Caco-2 (cell line): ENCODE measurements at regions not wholly inside any gene's neighbourhood (a gene's known extent, or its start where the extent isn't known, plus 50 kb on each side); places are given as distances from the start of the nearest gene placed in this dataset.

ENCODE experiments used
- BruUV-seq: library from RNA; stranded (reverse); fragments of 400-500 nt; replicated peaks from 2 replicates; lab custom pipeline; 2021; lab: Mats Ljungman, UMichigan
- CTCF ChIA-PET: fragments of 300-600 bp; sonication (Branson Sonifier 250); formaldehyde crosslinking; loops from one replicate; lab custom pipeline; 2022; ENCODE audit warnings: antibody characterized with exemption; lab: Charles Lee
- POLR2A ChIA-PET: fragments of 300-600 bp; sonication (Branson Sonifier 250); formaldehyde crosslinking; loops from one replicate; lab custom pipeline; 2022; ENCODE audit warnings: antibody characterized with exemption; lab: Charles Lee
- DNase-seq, 2 experiments: peaks; one replicate each; pipeline versions ENCODE4 v3.0.0 to v3.0.0-alpha.2; 2020 to 2022
- H3K27me3 ChIP-seq: replicated peaks from 2 replicates; pipeline ENCODE4 v1.6.0; 2011; ENCODE audit warnings: low read length; ENCODE audit not compliant: control insufficient read depth, insufficient read depth
- H3K36me3 ChIP-seq: 2 replicates; pipeline ENCODE4 v1.5.1; 2011; ENCODE audit warnings: low read length; ENCODE audit not compliant: control insufficient read depth, insufficient read depth
- H3K4me1 ChIP-seq: fragments of 250-450 bp; sonication (Bioruptor Pico); 2 replicates; pipeline ENCODE4 v1.5.1; 2020; ENCODE audit warnings: mild to moderate bottlenecking
- H3K4me3 ChIP-seq: 2 replicates; pipeline ENCODE4 v1.5.1; 2011; ENCODE audit warnings: low read depth, mild to moderate bottlenecking, control low read depth, low read length
- H3K9me3 ChIP-seq: fragments of 250-450 bp; sonication (Bioruptor Pico); 2 replicates; pipeline ENCODE4 v1.5.1; 2020; ENCODE audit warnings: mild to moderate bottlenecking, moderate library complexity
- H3K27ac Mint-ChIP-seq: one replicate; pipeline ENCODE4 v1.8.0; 2022; ENCODE audit warnings: mixed read lengths; ENCODE audit not compliant: unreplicated experiment
- H3K27me3 Mint-ChIP-seq: one replicate; pipeline ENCODE4 v1.8.0; 2022; ENCODE audit warnings: mixed read lengths; ENCODE audit not compliant: insufficient read depth, unreplicated experiment
- H3K36me3 Mint-ChIP-seq: one replicate; pipeline ENCODE4 v1.8.0; 2022; ENCODE audit warnings: mild to moderate bottlenecking, mixed read lengths; ENCODE audit not compliant: insufficient read depth, unreplicated experiment
- H3K4me1 Mint-ChIP-seq: one replicate; pipeline ENCODE4 v1.8.0; 2022; ENCODE audit warnings: low read depth, mixed read lengths; ENCODE audit not compliant: unreplicated experiment
- H3K4me3 Mint-ChIP-seq: one replicate; pipeline ENCODE4 v1.8.0; 2022; ENCODE audit warnings: mild to moderate bottlenecking, moderate library complexity, mixed read lengths; ENCODE audit not compliant: unreplicated experiment
- H3K9me3 Mint-ChIP-seq: one replicate; pipeline ENCODE4 v1.8.0; 2022; ENCODE audit warnings: mixed read lengths; ENCODE audit not compliant: unreplicated experiment
- CTCF ChIP-seq, 2 experiments: fragments of 200-600 bp in 1 of 2; IDR thresholded peaks; 1 replicate in 1 of 2; 2 replicates in 1 of 2; pipeline versions ENCODE4 v1.5.1 to v1.8.0; 2011 to 2022; ENCODE audit warnings: antibody characterized with exemption in 1 of 2, control low read depth in 1 of 2, inconsistent platforms in 1 of 2, low read depth in 1 of 2, low read length in 1 of 2, mild to moderate bottlenecking in 1 of 2, moderate library complexity in 1 of 2; ENCODE audit not compliant: insufficient read depth in 1 of 2, severe bottlenecking in 1 of 2, unreplicated experiment in 1 of 2
- intact Hi-C: fragments of 100-400 bp; cut with micrococcal nuclease; formaldehyde crosslinking; loops from one replicate; pipeline ENCODE4 v1.10.0; 2022; ENCODE audit not compliant: unreplicated experiment

DNA sequence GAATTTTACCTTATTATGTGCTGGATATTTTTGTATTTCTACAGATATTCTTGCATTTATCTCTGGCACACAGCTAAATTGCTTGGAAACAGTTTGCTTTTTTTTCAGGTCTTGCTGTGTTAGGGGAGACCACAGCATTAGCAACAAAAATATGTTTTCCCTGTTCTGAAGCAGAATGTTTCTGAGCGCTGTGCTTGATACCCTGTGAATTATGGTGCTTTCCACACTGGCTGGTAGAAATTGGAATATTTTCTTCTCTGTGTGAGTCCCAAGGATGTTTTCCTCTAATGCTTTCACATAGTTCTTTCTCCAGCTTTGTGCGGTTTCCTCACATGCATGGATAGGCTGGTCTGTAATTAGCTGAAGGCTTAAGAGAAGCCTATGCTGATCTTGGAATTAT, 651.6 kb upstream of the IGFBP3 start:
- H3K9me3 Mint-ChIP-seq, result peaks cover 10% of the 10 kb centered on the region
- H3K4me3 ChIP-seq, result no peak overlapping the region
- intact Hi-C loops, result no loop called here
- no peaks in the 10 kb centered on the region for H3K27me3 Mint-ChIP-seq
- H3K36me3 ChIP-seq, result no peaks in the 10 kb centered on the region
- ChIA-PET POLR2A (no interaction called here), CTCF (no interaction called here)
- DNase-seq, result no peak
- BruUV-seq, result no TSS peak
- H3K27me3 ChIP-seq, result no peaks in the 10 kb centered on the region
- H3K36me3 Mint-ChIP-seq, result no peaks in the 10 kb centered on the region
- peaks cover 8% of the 10 kb centered on the region for H3K4me1 Mint-ChIP-seq
- TF ChIP-seq CTCF (IDR thresholded peaks at IDR 0.05; ENCODE audit: insufficient read depth in 1 of 2, low read depth in 1 of 2, low read length in 1 of 2, severe bottlenecking in 1 of 2, unreplicated experiment in 1 of 2), result no peak
- no peak overlapping the region for H3K27ac Mint-ChIP-seq
- H3K9me3 ChIP-seq, result no peaks in the 10 kb centered on the region
- H3K4me1 ChIP-seq, result peaks cover 9% of the 10 kb centered on the region; the same call in 1 of the 2 replicates
- no peak overlapping the region for H3K4me3 Mint-ChIP-seq

DNA sequence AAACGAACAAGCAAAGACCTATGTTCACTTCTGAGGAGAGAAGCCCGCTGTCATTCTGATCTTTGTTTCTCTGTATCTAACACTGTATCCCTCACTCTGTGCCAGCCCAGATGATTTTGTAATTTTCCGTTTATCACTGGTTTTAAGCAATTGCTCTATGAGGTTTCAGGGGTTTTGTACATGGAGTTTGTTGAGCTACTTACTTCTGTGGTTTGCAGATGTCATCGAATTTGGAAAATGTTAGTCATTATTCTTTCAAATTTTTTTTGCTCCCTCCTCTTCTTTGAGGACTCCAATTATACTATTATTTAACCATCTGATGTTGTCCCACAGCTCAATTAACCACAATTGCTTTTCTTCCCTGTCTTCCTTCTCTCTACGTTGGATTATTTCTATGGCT, 650.9 kb upstream of the IGFBP3 start:
- H3K4me1 Mint-ChIP-seq, result peaks cover 8% of the 10 kb centered on the region
- no peaks in the 10 kb centered on the region for H3K9me3 ChIP-seq
- H3K9me3 Mint-ChIP-seq, result peaks cover 10% of the 10 kb centered on the region
- H3K4me3 Mint-ChIP-seq, result no peak overlapping the region
- DNase-seq, result no peak
- TF ChIP-seq CTCF (IDR thresholded peaks at IDR 0.05; ENCODE audit: insufficient read depth in 1 of 2, low read depth in 1 of 2, low read length in 1 of 2, severe bottlenecking in 1 of 2, unreplicated experiment in 1 of 2), result no peak
- no peaks in the 10 kb centered on the region for H3K36me3 ChIP-seq
- H3K27me3 Mint-ChIP-seq, result no peaks in the 10 kb centered on the region
- H3K27ac Mint-ChIP-seq, result no peak overlapping the region
- no TSS peak for BruUV-seq
- no peak overlapping the region for H3K4me3 ChIP-seq
- H3K36me3 Mint-ChIP-seq, result no peaks in the 10 kb centered on the region
- peaks cover 9% of the 10 kb centered on the region; the same call in 1 of the 2 replicates for H3K4me1 ChIP-seq
- intact Hi-C loops, result no loop called here
- ChIA-PET POLR2A (no interaction called here), CTCF (no interaction called here)
- H3K27me3 ChIP-seq, result no peaks in the 10 kb centered on the region

DNA sequence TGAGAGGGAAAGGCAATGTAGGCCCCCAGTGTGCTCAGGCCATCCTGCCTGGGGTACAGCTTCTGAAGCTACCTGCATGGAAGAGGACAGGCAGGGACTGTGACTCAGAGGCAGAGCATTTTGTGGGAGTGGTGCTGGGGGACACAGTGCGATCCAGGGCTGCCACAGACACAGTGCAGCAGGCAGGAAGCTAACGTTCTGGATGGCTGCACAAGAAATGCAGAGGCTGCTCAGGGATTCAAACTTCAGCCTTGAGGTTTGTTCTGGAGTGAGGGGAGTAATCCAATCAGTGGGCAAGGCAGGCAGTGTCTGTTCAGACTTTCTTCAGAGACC, 648.0 kb upstream of the IGFBP3 start:
- CTCF ChIA-PET, result no interaction called here
- no peak for TF ChIP-seq CTCF (IDR thresholded peaks at IDR 0.05; ENCODE audit: insufficient read depth in 1 of 2, low read depth in 1 of 2, low read length in 1 of 2, severe bottlenecking in 1 of 2, unreplicated experiment in 1 of 2)
- peaks cover 10% of the 10 kb centered on the region for H3K9me3 Mint-ChIP-seq
- Histone ChIP-seq H3K27me3 (no peaks in the 10 kb centered on the region), H3K4me3 (no peak overlapping the region), H3K36me3 (no peaks in the 10 kb centered on the region), H3K9me3 (no peaks in the 10 kb centered on the region), H3K4me1 (peaks cover 9% of the 10 kb centered on the region; the same call in 1 of the 2 replicates)
- DNase-seq, result peak; percentile 29 to 56
- POLR2A ChIA-PET, result no interaction called here
- H3K4me1 Mint-ChIP-seq, result peaks cover 8% of the 10 kb centered on the region
- H3K27me3 Mint-ChIP-seq, result no peaks in the 10 kb centered on the region
- H3K36me3 Mint-ChIP-seq, result no peaks in the 10 kb centered on the region
- H3K27ac Mint-ChIP-seq, result peak overlapping the region; percentile 34
- no TSS peak for BruUV-seq
- H3K4me3 Mint-ChIP-seq, result no peak overlapping the region
- intact Hi-C loops, result no loop called here
